ENCODE measurements at regions not wholly inside any gene's neighbourhood (a gene's known extent, or its start where the extent isn't known, plus 50 kb on each side); places are given as distances from the start of the nearest gene placed in this dataset.

- TF ChIP-seq, protein P1, sequence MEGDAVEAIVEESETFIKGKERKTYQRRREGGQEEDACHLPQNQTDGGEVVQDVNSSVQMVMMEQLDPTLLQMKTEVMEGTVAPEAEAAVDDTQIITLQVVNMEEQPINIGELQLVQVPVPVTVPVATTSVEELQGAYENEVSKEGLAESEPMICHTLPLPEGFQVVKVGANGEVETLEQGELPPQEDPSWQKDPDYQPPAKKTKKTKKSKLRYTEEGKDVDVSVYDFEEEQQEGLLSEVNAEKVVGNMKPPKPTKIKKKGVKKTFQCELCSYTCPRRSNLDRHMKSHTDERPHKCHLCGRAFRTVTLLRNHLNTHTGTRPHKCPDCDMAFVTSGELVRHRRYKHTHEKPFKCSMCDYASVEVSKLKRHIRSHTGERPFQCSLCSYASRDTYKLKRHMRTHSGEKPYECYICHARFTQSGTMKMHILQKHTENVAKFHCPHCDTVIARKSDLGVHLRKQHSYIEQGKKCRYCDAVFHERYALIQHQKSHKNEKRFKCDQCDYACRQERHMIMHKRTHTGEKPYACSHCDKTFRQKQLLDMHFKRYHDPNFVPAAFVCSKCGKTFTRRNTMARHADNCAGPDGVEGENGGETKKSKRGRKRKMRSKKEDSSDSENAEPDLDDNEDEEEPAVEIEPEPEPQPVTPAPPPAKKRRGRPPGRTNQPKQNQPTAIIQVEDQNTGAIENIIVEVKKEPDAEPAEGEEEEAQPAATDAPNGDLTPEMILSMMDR (IDR thresholded peaks at IDR 0.05): no peak
- TF ChIP-seq POLR2A (IDR thresholded peaks at IDR 0.05) (no peak), EP300 (IDR thresholded peaks at IDR 0.05) (no peak)
Observed at GRCh38 chr1:34671887-34672286, 83.0 kb upstream of the GJB5 start.
